ENCODE measurements at regions not wholly inside any gene's neighbourhood (a gene's known extent, or its start where the extent isn't known, plus 50 kb on each side); places are given as distances from the start of the nearest gene placed in this dataset.

DNA sequence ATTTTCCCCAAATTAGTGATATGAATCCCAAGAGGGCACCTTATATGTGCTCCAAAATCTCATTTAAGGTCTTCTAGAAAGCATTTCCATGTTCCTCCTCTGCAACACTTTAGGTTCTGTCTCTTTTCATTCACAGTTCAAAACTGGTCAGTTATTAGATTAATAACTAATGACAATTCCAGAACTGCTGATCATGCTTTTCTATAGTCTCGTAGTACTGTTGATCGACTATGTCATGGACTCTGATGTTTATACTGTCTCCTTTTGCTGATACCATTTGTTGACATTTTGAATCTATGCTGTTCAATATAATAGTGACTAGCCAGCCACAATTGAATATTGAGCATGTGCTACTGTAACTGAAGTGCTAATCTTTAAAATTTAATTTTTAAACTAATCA is 728.3 kb downstream of the LRFN5 start:
- Histone ChIP-seq H3K27ac (ENCODE audit: low read depth, low read length, severe bottlenecking) (no peak overlapping the region), H3K36me3 (ENCODE audit: control insufficient read depth, insufficient read depth, low read length) (no peaks in the 10 kb centered on the region), H3K4me1 (ENCODE audit: control insufficient read depth, insufficient read depth, low read length, poor library complexity, severe bottlenecking) (no peaks in the 10 kb centered on the region), H3K4me3 (ENCODE audit: extremely low read depth, insufficient read depth, low read length, poor library complexity, severe bottlenecking) (no peak overlapping the region), H3K9me3 (ENCODE audit: control insufficient read depth, low read length) (no peaks in the 10 kb centered on the region)
- 100% methylated on average over 1 of the region's 2 CpGs; no CpG with 5 or more reads in 1 of the 2 experiments for WGBS, 2 experiments (ENCODE audit: insufficient coverage in 2 of 2)

DNA sequence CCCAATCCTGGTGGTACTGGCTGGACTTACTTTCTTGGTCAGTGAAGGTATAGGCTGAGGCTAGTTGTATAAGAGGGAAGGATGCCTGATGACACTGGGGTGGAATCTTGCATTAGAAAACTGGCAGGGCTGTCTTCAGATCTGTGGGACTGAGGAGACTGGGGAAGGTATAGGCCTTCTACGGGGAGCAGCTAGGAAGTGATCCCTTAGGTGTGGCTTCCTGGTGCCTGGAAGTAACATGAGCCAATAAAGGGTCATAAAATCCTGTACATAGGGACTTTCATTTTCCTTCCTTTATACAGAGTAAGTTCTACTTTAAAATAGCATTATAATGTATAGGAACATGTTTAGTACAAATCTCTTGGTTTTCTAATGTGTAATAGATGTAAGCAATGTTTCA is 716.8 kb downstream of the LRFN5 start:
- 88% methylated on average over 1 of the region's 1 CpG; no CpG with 5 or more reads in 1 of the 2 experiments for WGBS, 2 experiments (ENCODE audit: insufficient coverage in 2 of 2)
- Histone ChIP-seq H3K36me3 (ENCODE audit: control insufficient read depth, insufficient read depth, low read length) (no peaks in the 10 kb centered on the region), H3K4me1 (ENCODE audit: control insufficient read depth, insufficient read depth, low read length, poor library complexity, severe bottlenecking) (no peaks in the 10 kb centered on the region), H3K27ac (ENCODE audit: low read depth, low read length, severe bottlenecking) (no peak overlapping the region), H3K4me3 (ENCODE audit: extremely low read depth, insufficient read depth, low read length, poor library complexity, severe bottlenecking) (no peak overlapping the region), H3K9me3 (ENCODE audit: control insufficient read depth, low read length) (no peaks in the 10 kb centered on the region)

DNA sequence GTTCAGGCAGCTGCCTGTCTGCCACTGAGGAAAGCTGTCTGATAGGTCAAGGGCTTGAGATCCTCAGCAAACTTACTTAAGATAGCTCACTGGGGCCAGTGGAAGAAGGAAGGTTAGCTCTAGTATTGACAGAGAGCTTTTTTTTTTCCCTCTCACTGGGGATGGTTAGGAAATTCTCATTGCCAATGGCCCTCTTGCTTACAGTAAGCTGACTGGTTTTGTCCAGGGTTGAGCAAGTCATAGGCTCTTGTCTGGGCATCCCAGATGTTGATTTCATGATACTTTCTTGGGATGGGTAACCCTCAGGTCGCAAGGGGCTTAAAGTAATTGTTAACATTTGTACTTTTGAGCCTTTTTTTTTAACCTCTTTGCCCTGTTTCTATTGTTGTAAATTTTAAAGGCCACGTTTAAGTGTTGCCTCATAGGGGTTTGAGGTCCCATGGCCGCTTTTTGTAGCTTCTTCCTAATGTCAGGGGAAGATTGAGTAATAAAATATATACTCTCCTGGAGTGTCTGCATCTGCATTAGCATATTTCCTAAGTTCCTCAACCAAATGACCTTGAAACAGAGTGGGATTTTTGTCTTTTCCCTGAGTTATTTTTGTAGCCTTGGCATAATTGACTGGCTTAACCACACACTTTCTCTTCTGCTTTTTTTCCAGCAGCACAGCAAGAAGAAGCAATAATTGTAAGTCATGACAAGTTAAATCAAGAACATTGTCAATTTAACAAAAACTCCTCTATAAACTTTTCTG is 716.0 kb downstream of the LRFN5 start:
- Histone ChIP-seq H3K4me3 (ENCODE audit: extremely low read depth, insufficient read depth, low read length, poor library complexity, severe bottlenecking) (no peak overlapping the region), H3K9me3 (ENCODE audit: control insufficient read depth, low read length) (no peaks in the 10 kb centered on the region), H3K4me1 (ENCODE audit: control insufficient read depth, insufficient read depth, low read length, poor library complexity, severe bottlenecking) (no peaks in the 10 kb centered on the region), H3K36me3 (ENCODE audit: control insufficient read depth, insufficient read depth, low read length) (no peaks in the 10 kb centered on the region), H3K27ac (ENCODE audit: low read depth, low read length, severe bottlenecking) (no peak overlapping the region)
- WGBS, 2 experiments (ENCODE audit: insufficient coverage in 2 of 2), result 40% methylated on average over 1 of the region's 3 CpGs; no CpG with 5 or more reads in 1 of the 2 experiments

DNA sequence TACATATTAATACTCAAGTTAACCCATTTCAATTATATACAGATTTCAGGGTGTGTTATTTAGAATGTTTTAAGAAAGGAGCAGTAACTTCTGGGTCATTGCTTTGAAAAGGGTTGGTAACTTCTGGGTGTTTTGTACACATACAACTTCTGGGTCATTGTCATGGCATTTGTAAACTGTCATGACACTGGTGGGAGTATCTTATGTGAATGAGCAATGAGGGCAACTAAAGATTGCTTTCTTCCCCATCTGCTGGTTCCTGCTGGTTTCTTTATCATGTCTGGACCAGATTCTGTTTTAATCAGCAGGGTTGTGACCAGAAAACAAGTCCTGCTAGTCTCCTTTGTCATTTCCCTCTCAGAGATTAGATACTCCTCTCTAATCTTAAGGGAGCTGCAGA is 713.3 kb downstream of the LRFN5 start:
- no peaks in the 10 kb centered on the region for H3K9me3 ChIP-seq (ENCODE audit: control insufficient read depth, low read length)
- no peak overlapping the region for H3K27ac ChIP-seq (ENCODE audit: low read depth, low read length, severe bottlenecking)
- no peak overlapping the region for H3K4me3 ChIP-seq (ENCODE audit: extremely low read depth, insufficient read depth, low read length, poor library complexity, severe bottlenecking)
- H3K36me3 ChIP-seq (ENCODE audit: control insufficient read depth, insufficient read depth, low read length), result no peaks in the 10 kb centered on the region
- no peaks in the 10 kb centered on the region for H3K4me1 ChIP-seq (ENCODE audit: control insufficient read depth, insufficient read depth, low read length, poor library complexity, severe bottlenecking)

DNA sequence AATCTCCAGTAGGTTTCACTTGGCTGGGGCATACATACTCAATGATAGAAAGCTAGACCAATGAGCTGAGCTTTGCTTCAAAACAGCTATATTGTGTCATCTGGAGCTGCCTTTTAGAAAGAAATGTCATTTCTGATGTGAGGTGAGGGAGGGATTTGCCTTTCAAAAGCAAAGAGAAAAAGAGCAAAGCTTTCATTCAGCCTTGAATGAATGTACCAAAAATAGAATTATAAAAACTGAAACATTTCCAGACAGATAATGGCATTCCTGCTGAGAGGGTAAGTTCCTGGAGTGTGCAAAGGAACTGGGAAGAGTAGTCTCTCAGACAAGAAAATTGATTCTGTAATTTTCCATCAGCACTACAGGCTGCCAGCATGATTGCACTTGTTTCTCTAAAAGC is 710.0 kb downstream of the LRFN5 start:
- no peaks in the 10 kb centered on the region for H3K4me1 ChIP-seq (ENCODE audit: control insufficient read depth, insufficient read depth, low read length, poor library complexity, severe bottlenecking)
- no peaks in the 10 kb centered on the region for H3K36me3 ChIP-seq (ENCODE audit: control insufficient read depth, insufficient read depth, low read length)
- no peak overlapping the region for H3K4me3 ChIP-seq (ENCODE audit: extremely low read depth, insufficient read depth, low read length, poor library complexity, severe bottlenecking)
- no peak overlapping the region for H3K27ac ChIP-seq (ENCODE audit: low read depth, low read length, severe bottlenecking)
- no peaks in the 10 kb centered on the region for H3K9me3 ChIP-seq (ENCODE audit: control insufficient read depth, low read length)

DNA sequence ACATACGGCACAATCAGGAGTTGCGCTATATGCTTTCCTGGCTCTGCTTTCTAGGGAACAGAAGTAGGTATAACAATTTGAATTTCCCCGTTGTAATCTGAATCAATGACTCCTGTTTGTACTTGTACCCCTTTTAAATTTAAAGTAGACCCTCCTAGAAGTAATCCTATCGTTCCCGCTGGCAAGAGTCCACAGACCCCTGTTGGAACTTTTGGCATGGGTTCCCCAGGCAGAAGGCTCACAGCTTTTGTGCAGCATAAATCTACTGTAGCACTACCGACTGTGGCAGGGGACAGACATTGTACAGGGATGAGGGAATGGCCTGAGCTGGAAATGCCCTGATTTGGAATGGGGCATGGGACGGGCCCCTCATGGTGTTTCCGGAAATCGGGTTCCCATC is 705.2 kb downstream of the LRFN5 start:
- Histone ChIP-seq H3K4me1 (ENCODE audit: control insufficient read depth, insufficient read depth, low read length, poor library complexity, severe bottlenecking) (no peaks in the 10 kb centered on the region), H3K4me3 (ENCODE audit: extremely low read depth, insufficient read depth, low read length, poor library complexity, severe bottlenecking) (no peak overlapping the region), H3K9me3 (ENCODE audit: control insufficient read depth, low read length) (peaks cover 27% of the 10 kb centered on the region), H3K27ac (ENCODE audit: low read depth, low read length, severe bottlenecking) (no peak overlapping the region), H3K36me3 (ENCODE audit: control insufficient read depth, insufficient read depth, low read length) (no peaks in the 10 kb centered on the region)
- 75 to 85% methylated on average over 6 to 9 of the region's 9 CpGs for WGBS, 2 experiments (ENCODE audit: insufficient coverage in 2 of 2)

DNA sequence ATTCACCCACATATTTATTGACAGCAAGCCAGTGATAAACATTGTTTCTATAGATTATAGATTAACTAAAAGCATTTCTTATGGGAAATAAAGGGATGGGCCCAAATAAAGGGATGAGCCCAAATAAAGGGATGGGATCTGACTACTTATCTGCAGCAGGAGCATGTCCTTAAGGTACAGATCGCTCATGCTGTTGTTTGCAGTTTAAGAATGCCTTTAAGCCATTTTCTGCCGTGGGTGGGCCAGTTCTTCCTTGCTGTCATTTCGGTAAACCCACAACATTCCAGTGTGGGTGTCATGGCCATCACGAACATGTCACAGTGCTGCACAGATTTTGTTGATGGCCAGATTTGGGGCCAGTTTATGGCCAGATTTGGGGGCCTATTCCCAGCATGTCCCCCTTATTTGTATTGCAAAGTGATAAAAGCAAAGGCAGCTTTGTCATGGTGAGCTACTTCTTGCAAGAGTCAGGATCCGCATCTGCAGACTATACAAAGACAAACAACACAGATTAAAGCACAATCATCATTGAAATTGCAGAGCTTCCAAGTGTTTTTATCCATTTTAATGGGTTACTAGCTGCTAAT is 700.7 kb downstream of the LRFN5 start:
- peaks cover 38% of the 10 kb centered on the region for H3K9me3 ChIP-seq (ENCODE audit: control insufficient read depth, low read length)
- H3K36me3 ChIP-seq (ENCODE audit: control insufficient read depth, insufficient read depth, low read length), result no peaks in the 10 kb centered on the region
- H3K27ac ChIP-seq (ENCODE audit: low read depth, low read length, severe bottlenecking), result no peak overlapping the region
- 81 to 89% methylated on average over 4 of the region's 5 CpGs for WGBS, 2 experiments (ENCODE audit: insufficient coverage in 2 of 2)
- H3K4me1 ChIP-seq (ENCODE audit: control insufficient read depth, insufficient read depth, low read length, poor library complexity, severe bottlenecking), result no peaks in the 10 kb centered on the region
- no peak overlapping the region for H3K4me3 ChIP-seq (ENCODE audit: extremely low read depth, insufficient read depth, low read length, poor library complexity, severe bottlenecking)

DNA sequence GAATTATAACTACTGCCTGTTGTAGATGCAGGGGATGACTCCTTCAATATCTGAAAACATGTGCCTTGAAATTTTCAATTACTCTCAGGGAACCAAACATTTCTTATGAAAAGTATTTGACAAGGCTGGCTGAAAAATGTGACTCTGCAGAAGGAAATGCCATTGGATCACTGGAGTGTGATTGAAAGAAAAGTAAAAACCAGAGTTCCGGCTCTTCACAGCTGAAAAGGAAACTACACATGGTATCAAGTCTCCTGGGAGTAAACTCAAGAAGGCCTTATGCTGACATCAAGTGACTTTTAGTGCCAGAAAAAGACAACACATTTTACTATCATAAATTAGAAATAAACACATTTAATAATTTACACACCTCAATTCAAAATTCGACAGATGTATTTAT is 693.0 kb downstream of the LRFN5 start:
- H3K27ac ChIP-seq (ENCODE audit: low read depth, low read length, severe bottlenecking), result no peak overlapping the region
- WGBS, 2 experiments (ENCODE audit: insufficient coverage in 2 of 2), result 71 to 100% methylated on average over 1 of the region's 2 CpGs
- H3K4me1 ChIP-seq (ENCODE audit: control insufficient read depth, insufficient read depth, low read length, poor library complexity, severe bottlenecking), result no peaks in the 10 kb centered on the region
- H3K36me3 ChIP-seq (ENCODE audit: control insufficient read depth, insufficient read depth, low read length), result no peaks in the 10 kb centered on the region
- H3K9me3 ChIP-seq (ENCODE audit: control insufficient read depth, low read length), result no peaks in the 10 kb centered on the region
- no peak overlapping the region for H3K4me3 ChIP-seq (ENCODE audit: extremely low read depth, insufficient read depth, low read length, poor library complexity, severe bottlenecking)

DNA sequence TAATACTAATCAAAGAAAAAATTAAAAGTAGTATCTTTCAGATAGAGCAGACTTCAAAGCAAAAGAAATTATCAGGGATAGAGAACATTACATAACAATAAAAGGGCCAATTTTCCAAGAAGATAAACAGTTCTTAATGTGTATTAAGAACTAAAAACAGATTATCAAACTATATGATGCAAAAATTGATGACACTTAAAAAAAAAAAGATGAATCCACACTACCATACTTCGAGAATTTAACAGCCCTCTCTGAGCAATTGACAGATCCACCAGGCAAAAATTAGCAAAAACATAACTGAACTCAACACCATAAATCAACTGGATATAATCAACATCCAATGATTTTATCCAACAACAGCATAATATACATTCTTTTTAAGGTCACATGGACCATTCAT is 686.5 kb downstream of the LRFN5 start:
- no peak overlapping the region for H3K4me3 ChIP-seq (ENCODE audit: extremely low read depth, insufficient read depth, low read length, poor library complexity, severe bottlenecking)
- no peak overlapping the region for H3K27ac ChIP-seq (ENCODE audit: low read depth, low read length, severe bottlenecking)
- WGBS, 2 experiments (ENCODE audit: insufficient coverage in 2 of 2), result 56% methylated on average over 1 of the region's 1 CpG; no CpG with 5 or more reads in 1 of the 2 experiments
- H3K9me3 ChIP-seq (ENCODE audit: control insufficient read depth, low read length), result no peaks in the 10 kb centered on the region
- no peaks in the 10 kb centered on the region for H3K36me3 ChIP-seq (ENCODE audit: control insufficient read depth, insufficient read depth, low read length)
- no peaks in the 10 kb centered on the region for H3K4me1 ChIP-seq (ENCODE audit: control insufficient read depth, insufficient read depth, low read length, poor library complexity, severe bottlenecking)

DNA sequence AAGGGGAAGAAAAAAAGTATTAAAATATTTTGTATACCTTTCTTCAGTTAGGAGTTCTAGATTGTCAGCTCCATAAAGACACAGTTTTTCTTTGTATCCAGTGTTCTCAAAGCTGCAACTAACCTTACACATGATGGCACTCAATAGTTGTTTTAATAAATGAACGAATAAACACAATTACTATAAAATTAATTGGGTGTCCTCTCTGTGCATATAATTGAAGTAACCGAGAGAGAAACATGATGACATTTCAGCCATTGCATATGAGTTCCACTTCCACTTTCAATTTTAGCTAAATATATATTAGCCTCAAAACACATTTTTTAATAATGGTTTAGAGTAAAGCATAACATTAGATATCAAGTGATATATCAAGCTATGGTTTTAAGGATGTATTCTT is 671.2 kb downstream of the LRFN5 start:
- Histone ChIP-seq H3K9me3 (ENCODE audit: control insufficient read depth, low read length) (no peaks in the 10 kb centered on the region), H3K27ac (ENCODE audit: low read depth, low read length, severe bottlenecking) (no peak overlapping the region), H3K4me1 (ENCODE audit: control insufficient read depth, insufficient read depth, low read length, poor library complexity, severe bottlenecking) (no peaks in the 10 kb centered on the region), H3K4me3 (ENCODE audit: extremely low read depth, insufficient read depth, low read length, poor library complexity, severe bottlenecking) (no peak overlapping the region), H3K36me3 (ENCODE audit: control insufficient read depth, insufficient read depth, low read length) (no peaks in the 10 kb centered on the region)
- WGBS, 2 experiments (ENCODE audit: insufficient coverage in 2 of 2), result no CpG with 5 or more reads among the region's 2 CpGs

DNA sequence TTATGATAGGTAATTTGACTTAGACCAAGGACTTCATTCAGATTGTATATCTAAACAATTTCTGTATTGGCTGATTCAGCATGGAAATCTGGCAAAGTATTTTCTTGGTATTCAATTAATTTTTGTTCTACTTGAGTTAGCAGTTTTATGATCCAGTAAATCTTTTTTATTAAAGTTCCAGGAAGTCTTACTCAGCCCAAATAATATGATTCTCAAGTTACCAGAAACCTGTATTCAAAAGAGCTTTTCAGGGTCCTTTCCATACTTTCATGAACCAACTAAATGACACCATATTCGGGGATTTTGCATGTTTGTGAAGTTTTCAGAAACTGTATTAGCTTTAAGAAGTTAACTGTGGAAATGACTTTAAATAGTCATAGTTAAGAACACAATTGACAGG is 662.6 kb downstream of the LRFN5 start:
- no CpG with 5 or more reads among the region's 1 CpG for WGBS, 2 experiments (ENCODE audit: insufficient coverage in 2 of 2)
- H3K4me1 ChIP-seq (ENCODE audit: control insufficient read depth, insufficient read depth, low read length, poor library complexity, severe bottlenecking), result no peaks in the 10 kb centered on the region
- no peak overlapping the region for H3K27ac ChIP-seq (ENCODE audit: low read depth, low read length, severe bottlenecking)
- H3K9me3 ChIP-seq (ENCODE audit: control insufficient read depth, low read length), result no peaks in the 10 kb centered on the region
- no peaks in the 10 kb centered on the region for H3K36me3 ChIP-seq (ENCODE audit: control insufficient read depth, insufficient read depth, low read length)
- H3K4me3 ChIP-seq (ENCODE audit: extremely low read depth, insufficient read depth, low read length, poor library complexity, severe bottlenecking), result no peak overlapping the region
